Lung microvascular endothelial cell (primary cell): ENCODE measurements at regions not wholly inside any gene's neighbourhood (a gene's known extent, or its start where the extent isn't known, plus 50 kb on each side); places are given as distances from the start of the nearest gene placed in this dataset.
A peak's percentile ranks its signal among the peaks of the same experiment; 100 is the strongest.

Experiments
- DNase-seq, 2 donors: peaks; one replicate each; pipeline versions ENCODE4 v3.0.0 to v3.0.0-alpha.2; 2010; ENCODE audit warnings: low read depth in 2 of 2

DNA sequence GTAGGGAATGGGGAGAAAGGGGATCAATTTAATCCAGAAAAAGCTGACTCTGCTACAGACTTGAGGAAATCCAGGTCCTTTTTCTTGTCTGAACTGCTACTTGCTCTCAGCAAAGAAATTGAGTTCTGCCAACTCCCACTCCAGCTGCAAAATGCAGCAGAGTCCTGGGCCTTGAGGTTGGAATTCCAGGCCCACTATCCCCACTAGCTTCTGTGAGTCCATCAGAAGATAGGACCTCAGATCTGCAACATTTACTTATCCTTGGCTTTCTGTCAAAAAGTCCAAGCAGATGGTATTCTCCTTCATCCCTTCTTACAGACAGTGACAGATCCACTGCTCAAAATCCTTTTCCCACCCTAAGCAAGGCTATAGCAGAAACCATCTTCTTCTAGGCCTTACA lies 219.2 kb downstream of the ARHGAP12 start:
- no peak for DNase-seq

DNA sequence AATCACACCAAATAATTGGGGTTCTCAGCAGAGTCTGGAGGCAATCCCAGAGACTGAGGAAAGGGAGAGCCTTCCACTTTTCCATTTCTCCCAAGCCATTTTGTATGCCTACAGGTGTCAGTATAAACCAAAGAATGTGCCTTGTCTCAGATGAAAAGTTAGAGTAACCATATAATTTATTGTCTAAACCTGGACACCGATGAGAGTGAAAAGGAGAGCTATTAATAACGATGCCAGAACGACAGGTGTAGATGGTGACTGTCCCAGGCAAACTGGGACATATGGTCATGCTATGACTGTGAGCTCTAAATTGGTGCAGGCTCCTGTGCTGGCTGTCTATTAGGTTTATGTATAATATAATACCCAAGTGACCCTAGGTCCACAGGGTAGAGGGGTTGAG lies 219.6 kb downstream of the ARHGAP12 start:
- peak in 1 of 2 donors; percentile 46 for DNase-seq

DNA sequence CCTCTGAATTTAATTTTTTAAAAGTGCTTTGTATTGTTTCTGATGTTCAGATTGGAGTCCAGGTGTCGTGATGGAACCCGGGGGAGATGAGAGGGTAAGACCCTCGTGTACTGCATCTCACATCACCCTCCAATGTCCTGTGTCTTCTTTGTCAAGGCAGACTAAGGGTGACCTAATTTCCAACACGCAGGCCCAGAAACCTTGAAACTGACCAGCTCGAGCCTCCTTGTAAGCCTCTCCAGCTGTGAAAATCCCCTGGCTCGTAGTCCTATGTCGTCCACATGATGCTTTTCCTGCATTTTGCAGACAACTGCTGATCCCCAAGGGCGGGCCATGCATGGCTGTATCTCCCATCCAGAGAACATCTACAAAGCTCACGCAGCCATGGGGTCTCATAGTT lies 220.2 kb downstream of the ARHGAP12 start:
- peak in 1 of 2 donors; percentile 79 for DNase-seq

DNA sequence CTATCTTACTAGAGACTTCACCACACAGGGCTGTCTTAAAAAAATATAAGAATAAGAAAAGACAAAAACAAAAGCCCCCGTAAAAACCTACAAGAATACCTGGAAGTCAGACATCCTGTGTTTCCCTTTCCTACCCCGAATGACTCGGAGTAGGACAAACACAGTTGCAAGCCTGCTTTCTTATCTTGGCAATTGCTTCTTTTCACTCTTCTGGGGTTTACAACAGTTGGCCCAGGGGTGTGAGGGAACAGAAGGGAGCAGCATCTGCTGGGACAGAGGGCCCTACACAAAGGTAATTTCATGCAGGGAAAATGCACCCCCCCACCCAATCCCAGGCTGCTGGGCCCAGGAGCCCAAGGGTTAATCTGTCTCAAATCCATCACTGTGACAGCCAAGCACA lies 220.6 kb downstream of the ARHGAP12 start:
- DNase-seq = no peak

DNA sequence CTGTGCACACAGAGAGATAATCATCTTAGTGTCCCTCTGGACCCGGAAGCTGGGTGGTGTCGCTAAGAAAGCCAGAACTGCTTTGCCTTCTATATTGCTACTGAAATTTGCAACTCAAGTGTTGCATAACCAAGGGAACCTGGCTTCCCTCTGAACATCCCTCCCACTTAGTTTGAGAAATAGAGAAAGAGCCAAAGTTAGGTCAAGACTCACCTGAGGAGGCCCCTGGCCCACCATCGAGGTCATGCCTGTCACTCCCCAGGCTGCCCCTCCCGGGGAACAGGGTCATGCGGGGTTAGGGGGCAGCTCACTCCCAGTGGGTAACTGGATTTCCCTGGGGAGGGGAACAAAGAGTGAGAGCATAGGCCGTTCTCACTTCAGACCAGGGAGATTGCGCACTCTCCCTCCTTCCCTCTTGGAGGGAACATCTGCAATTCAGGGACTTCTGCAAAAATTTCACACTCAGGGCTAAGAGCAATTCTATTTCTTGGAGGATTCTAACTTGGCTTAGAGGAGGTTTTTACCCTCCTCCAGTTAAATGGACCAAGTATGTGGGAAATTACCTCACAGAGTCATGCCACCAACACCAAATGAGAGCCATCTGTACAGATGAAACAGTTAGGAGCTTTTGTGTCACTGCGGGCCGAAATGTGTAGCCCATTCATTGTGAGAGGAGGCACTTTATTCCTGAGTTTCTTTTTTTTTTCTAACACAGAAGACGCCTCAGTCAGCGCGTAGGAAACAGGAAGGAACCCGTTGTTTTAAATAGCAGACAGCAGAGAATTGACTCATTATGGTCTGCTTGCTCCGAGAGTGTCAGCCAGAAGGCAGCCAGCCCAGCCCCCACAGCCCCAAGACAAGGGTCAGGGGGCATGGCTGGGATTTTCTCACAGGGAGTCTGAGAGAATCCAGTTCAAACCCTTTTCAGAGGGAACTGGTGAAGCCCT lies 221.3 kb downstream of the ARHGAP12 start:
- DNase-seq = peak; percentile 46 to 96

DNA sequence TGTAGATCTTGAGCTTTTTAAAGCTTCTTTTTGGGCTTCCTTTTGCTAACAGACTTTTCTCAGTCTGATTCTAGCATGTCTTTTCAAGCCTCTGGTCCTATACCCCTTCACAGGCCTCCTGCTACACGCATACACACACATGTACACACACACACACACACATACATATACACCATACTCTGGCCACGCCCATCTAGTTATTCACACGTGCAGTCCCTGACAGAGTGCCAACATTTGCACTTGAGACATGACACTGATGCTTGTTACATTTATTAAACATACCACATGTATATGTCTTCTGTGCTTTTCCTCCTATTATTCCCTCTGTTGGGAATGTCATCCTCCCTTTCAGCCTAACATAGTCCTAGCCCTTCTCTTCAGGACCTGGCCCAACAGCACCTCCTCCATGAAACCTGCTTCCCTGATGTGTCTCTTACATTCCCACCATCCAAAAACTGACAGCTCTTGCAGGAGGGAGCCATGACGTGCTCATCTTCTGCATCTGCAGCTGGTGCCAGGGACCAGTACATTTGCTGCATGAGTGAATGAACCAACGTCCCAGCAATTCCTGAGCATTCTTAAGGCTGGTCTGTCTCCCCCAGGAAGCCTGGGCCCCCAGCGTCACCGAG lies 222.1 kb downstream of the ARHGAP12 start:
- peak in 1 of 2 donors; percentile 19 for DNase-seq

DNA sequence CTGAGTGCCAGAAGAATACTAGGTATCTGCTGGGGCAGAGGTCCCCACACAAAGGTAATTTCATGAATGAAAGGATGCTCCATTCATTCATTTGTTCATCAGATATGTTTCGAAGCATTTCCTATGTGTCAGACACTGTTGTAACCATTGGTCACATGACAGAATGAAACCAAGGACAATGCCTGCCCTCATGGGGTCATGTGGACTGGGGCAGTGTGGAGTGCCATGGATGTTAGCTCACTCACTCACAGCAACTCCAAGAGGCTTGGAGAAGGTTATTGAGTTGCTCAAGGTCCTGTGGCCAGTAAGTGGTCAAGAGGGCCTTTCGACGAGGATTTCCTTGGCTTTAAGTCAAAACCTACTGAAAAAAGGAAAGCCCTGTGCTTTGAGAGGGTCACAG lies 223.5 kb downstream of the ARHGAP12 start:
- peak; percentile 18 to 41 for DNase-seq

DNA sequence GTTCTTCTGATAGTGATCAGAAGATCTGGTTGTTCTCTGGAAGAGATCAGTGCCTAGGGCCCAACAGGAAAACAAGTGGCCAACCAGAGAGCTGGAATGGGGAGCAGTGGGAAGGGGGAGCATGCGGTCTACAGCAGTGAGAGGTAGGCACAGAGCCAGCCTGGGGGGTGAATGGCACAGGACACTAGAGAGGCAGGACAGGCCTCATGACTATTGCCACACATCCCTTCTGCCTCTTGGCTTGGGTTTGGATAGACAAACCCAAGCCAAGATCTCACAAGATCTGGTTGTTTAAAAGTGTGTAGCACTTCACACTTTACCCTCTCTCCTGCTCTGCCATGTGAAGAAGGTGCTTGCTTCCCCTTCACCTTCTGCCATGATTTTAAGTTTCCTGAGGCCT lies 224.4 kb downstream of the ARHGAP12 start:
- no peak for DNase-seq

DNA sequence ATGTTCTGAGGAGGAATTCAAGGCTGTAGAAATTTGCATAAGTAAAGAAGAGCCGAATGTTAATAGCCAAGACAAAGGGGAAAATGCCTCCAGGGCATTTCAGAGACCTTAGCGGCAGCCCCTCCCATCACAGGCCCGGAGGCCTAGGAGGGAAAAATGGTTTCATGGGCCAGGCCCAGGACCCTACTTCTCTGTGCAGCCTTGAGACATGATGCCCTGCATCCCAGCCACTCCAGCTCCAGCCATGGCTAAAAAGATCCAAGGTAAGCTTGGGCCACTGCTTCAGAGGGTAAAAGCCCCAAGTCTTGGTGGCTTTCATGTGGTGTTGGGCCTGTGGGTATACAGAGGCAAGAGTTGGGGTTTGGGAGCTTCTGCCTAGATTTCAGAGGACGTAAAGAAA lies 225.7 kb downstream of the ARHGAP12 start:
- no peak for DNase-seq

DNA sequence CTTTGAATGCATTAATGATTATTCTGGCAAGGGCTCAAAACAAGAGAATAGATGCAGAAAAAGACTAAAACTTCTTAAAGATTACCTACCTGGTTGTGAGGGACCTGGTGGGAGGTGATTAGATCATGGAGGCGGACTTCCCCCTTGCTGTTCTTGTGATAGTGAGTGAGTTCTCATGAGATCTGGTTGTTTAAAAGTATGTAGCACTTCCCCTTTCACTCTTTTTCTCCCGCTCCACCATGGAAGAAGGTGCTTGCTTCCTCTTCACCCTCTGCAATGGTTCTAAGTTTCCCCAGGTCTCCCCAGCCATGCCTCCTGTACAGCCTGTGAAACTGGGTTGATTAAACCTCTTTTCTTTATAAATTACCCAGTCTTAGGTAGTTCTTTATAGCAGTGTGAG lies 226.6 kb downstream of the ARHGAP12 start:
- no peak for DNase-seq

DNA sequence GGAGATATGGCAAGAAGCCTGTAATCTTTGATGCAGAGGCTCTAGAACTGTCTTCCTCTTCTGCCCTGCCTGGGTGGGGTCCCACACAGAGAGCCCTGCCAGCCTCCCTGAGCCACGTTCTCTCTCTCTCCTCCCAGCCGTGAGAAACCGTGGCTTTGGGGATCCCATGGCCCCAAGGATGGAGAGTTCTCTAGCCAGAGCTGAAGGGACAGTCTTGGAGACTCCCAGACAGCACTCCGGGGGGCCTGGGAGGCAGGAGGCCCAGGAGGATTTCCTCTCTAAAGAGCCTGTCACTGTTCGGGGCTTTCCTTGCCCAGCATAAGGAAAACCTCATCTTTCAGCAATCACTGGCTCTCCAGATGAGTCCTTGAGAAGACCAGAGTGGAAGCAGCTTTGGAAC lies 227.1 kb downstream of the ARHGAP12 start:
- peak in 1 of 2 donors; percentile 68 for DNase-seq

DNA sequence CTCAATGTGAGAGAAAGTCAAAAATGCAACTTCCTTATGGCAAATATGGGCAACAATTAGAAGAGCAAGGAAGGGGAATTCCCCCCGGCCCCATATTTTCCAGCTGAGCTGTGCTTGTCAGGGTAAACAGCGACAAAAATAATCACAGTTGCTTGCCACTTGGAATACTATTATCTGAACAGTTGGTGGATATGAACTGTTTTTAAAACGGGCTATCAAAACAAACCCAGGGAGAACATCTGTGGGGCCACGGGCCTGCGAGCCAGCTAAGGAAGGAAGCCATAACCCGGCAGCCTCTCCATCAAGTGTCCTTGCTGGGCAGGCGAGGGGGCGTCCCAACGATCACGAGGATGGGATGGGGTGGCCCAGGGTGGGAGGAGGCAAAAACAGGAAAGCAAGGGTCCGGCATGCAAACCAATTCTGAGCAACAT lies 228.4 kb downstream of the ARHGAP12 start:
- peak; percentile 90 to 91 for DNase-seq

DNA sequence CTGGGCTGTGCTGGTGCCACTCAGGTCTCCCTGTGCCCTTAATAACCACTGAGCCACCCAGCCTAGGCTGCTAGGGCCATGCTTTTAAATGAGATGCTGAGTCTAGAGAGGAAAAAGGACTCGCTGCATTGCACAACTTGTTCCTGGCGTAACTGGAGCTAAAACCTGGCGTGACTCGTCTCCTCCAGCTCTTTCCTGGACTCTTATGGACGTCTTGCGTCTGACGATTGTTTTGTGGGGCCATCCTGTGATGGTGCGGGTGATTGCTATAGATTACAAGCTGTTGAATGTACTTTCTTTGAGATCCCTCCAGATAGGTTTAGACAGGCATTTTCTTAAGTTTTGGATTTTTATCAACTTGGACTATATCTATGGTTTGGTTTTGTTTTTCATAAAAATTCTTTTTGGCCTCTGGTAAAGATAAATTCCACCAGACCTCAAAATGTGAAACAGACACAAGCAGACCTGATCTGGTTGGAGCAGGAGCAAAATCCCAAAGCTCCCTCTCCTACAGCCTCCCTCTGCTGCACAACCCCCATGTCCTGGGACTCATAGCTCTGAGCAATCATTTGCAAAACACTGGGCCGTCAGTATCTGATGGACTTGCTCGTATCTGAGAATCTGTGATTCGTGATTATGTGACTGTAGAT lies 230.3 kb downstream of the ARHGAP12 start:
- DNase-seq = peak in 1 of 2 donors; percentile 92

DNA sequence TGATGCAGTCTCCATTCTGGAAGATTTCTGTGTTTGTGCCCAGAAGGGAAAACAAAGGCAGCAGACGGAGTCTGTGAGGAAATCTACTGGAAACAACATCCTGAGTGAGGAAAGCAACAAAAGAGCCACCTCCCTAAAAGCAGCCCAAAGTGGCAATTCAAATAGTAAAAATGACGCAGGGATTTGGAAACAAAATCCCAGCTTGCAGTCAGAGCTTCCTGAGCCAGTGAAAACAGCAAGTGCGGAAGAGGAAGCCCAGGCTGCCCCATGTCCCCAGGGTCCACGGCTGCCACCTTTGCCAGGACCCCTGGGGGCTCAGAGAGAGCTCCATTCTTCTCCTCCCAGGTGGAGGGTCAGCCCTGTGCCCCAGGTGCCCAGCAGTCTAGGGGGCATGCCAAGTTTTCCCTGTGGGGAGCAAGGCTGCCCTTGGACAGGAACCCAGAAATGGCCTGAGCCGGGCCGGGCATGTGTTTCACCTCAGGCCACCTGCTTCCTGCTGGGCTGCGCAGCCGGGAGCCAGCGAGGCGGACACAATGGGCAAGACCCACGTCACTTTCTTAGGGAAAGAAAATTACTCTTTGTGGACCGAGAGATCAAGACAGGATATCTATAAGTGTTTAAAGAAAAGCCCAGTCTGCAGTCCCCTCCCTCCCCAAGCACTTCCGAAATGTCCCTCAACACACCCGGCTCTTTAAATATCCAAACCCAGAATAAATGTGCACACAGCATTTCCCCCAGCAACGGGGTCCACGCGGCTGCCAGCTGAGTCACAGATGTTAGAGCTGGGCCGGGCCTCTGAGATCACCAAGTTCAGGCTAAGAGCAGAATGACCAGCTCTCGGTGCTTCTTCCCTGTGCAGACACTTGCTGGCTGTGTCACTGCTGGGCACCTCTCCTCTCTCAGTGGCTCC lies 231.1 kb downstream of the ARHGAP12 start:
- peak; percentile 91 to 97 for DNase-seq

DNA sequence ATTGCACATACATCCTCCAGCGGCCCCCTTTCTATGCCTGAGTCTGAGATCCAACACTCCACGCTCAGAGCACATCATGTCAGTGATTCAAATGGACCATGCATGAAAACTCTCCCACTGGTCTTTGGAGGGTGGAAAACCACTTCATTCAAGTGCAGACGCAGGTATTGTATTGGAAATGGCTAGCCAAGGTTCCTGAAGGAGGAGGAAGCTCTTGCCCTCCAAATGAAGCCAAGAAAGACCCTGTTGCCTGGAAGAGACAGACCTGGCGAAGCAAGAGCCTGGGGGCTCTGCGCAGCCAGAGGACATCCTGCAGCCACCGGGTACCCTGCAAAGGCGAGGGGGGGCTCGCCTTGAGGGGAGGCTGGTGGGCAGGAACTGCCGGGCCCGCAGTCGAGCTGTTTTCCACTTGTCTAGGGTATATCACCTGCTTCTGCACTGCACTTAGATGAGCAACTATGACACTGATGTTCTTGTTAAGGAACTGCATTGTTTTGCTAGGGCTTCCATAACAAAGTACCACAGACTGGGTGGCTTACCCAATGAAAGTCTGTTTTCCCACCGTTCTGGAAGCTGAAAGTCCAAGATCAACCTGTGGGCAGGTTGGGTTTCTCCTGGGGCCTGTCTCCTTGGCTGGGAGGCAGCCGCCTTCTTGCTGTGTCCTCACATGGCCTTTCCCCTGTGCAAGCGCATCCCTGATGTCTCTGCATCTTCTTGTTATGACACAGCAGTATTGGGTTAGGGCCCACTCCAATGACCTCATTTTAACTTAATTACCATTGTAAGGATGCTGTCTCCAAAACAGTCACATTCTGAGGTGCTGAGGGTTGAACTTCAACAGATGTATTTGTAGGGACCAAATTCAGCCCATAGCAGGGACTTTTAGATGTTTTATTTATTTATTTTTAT lies 233.4 kb downstream of the ARHGAP12 start:
- DNase-seq = no peak

DNA sequence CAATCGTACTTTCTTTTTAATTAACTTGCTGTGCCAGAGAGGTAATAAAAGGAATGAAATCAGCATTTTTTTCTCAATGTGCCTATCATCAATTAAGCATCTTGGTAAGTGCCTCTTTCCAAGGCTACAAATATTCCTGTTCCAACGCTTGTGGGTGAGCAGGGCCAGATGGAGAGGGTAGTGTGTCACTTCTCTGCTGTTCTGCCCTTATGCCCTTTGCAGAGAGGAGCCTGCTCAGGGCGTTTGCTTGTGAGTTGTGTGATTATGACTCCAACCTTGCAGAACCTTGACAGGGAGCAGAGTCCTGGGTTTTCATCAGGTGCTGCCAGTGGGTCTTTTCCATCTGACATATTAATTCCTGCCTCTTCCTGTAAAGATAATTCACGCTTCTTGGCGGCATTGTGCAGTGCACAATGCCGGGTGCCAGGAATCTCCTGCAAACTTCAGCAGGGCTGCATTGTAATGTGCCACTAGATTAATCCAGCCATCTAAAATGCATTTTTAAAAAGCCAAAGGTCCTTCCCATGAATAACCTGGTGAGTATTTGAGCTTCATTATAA lies 234.4 kb downstream of the ARHGAP12 start:
- no peak for DNase-seq

DNA sequence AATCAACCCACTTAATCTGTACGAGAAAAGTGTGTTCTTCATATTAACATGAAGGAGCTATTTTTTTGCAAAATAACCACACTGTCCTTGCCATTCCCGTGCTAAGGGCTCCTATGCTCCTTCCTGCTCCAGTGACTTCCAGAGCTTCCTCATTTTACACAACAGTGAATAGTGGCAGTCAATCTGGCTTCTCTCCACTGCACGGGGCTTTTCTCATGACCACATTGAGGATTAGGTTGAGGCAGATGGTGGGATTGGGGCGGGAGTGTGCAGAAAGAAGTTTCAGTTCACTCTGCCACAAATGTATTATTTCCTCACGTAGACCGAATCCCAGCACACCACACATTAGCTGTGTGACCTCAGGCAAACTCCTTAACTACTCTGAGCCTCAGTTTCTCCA lies 235.1 kb downstream of the ARHGAP12 start:
- DNase-seq = no peak

DNA sequence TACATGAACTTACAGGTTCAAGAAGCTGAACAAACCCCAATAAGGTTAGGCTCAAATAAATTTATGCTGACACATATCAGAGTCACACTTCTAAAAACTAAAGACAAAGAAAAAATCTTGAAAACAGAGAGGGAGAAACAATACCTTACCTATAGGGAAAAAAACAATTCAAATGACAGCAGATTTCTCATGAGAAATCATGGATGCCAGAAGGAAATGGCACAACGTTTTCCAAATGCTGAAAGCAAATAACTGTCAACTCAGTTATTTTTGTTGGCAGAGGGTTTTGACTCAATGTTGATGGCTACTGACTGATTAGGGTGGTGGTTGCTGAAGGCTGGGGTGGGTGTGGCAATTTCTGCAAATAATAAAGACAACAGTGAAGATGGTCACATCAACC lies 239.4 kb downstream of the ARHGAP12 start:
- no peak for DNase-seq

DNA sequence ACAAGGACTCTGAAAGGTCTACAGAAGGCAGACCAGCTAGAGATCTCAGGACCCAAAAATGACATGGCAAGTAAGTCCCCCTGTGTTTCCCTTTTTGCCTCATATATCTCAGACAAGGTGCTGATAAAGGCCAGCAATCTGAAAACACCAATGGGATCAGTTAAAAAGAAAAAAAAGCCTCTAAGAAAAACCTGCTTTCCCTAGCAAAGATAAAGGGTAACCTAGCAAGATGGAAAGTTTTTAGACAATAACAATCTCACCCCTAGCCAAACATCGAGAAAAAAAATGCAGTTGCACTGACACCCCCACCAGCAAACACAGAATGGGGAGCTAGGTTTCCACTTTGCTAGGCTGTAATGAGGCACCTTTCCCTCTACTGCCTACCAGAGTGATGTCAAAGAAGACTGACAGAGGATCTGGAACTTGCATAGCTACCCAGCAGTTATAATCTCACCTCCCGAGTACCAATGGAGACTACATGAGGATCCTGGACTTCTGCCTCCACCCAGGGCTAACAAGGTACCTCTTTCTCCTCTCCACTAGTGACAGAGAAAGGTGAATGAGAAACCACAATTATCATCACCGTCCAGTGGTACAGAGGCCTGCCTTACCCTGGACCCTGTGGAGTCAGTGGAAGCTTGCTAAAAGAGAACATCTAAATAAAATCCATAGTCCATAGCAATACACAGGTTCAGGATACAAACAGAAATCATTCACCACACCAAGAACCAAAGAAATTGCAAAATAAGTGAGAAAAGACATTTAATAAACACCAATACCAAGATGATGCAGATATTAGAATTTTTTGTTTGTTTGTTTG lies 240.8 kb downstream of the ARHGAP12 start:
- DNase-seq = no peak
